ENCODE measurements at regions not wholly inside any gene's neighbourhood (a gene's known extent, or its start where the extent isn't known, plus 50 kb on each side); places are given as distances from the start of the nearest gene placed in this dataset.

DNA sequence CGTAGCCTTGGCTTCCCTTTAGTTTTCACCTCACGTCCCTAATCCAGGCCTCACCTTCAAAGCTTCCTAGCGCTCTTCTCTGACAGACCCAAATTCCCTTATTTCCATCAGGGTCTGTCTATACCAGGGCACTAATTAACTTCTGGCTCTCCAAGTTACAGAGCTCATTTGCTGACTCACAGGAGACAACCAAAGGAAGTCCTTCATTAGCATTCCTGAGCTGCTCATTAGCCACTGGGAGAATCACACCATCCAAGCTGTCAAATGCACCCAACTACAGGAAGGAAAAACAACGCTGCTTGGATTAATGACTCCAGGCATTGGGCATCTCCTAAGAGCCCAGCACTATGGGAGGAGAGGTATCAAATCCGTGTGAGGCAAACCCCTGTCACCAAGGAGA is 109.8 kb upstream of the ALK start (continued):
- TF ChIP-seq, protein P1, sequence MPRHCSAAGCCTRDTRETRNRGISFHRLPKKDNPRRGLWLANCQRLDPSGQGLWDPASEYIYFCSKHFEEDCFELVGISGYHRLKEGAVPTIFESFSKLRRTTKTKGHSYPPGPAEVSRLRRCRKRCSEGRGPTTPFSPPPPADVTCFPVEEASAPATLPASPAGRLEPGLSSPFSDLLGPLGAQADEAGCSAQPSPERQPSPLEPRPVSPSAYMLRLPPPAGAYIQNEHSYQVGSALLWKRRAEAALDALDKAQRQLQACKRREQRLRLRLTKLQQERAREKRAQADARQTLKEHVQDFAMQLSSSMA (CRISPR knock-in tag; IDR thresholded peaks at IDR 0.05): no peak
- no peak for TF ChIP-seq CENPT (CRISPR knock-in tag; IDR thresholded peaks at IDR 0.05; ENCODE audit: low read depth)
- TF ChIP-seq ZNF746 (CRISPR knock-in tag; IDR thresholded peaks at IDR 0.05): no peak
- no peak for TF ChIP-seq TBX2 (CRISPR knock-in tag; IDR thresholded peaks at IDR 0.05; ENCODE audit: borderline replicate concordance)

DNA sequence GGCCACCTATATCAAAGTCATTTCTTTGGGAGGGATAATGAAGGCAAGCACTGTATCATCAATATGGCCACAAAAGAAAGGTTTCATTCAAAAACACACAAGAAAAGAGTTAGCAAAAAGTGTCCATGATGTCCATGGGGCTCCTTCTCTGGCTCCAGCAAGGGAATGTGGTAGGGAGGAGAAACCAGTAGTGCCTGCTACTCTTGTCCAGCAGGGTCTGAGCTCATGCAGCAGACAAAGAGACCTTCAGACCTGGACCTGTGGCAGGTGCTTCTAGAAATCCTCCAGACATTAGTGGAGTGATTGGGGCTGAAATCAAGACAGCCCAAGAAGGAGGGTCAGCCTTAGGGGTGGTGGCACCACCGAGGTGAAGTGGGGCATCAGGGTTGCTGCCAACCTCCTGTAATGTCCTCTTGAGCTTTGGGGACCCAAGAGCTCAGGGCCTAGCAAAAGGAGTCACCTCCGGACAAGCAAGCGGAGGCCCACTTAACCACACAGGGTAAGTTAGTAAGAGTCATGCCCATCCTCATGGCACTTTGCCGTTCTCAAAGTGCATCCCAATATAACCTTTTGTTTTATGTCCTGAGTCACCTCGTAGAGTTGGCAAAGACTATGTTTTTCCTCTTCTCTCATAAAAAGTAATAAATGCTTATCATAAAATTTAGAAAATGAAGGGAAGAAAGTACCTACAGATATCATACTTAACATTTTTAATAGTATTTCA is 112.6 kb upstream of the YPEL5 start:
- Histone ChIP-seq H3K79me2 (ENCODE audit: insufficient read depth, low read length) (no peaks in the 10 kb centered on the region), H2AFZ (ENCODE audit: low read length) (no peak overlapping the region), H3K9me3 (ENCODE audit: low read length) (no peaks in the 10 kb centered on the region), H3K27ac (ENCODE audit: extremely low read length, insufficient read depth, low read length) (no peak overlapping the region), H3K4me2 (ENCODE audit: low read depth, low read length) (no peak overlapping the region), H4K20me1 (ENCODE audit: insufficient read depth, low read length) (no peaks in the 10 kb centered on the region), H3K36me3 (replicated peaks in 1 of 2; ENCODE audit: control insufficient read depth in 1 of 2, insufficient read depth in 2 of 2, low read length in 2 of 2) (no peaks in the 10 kb centered on the region), H3K4me3 (replicated peaks in 1 of 3; ENCODE audit: insufficient read depth in 1 of 3, low read depth in 2 of 3, low read length in 3 of 3) (no peak overlapping the region), H3K9ac (ENCODE audit: insufficient read depth, low read depth, low read length) (no peak overlapping the region), H3K27me3 (ENCODE audit: control insufficient read depth in 1 of 2, insufficient read depth in 2 of 2, low read length in 2 of 2) (peaks cover 0 to 11% of the 10 kb centered on the region in 2 experiments; a peak in 1 of 5 replicates), H3K4me1 (ENCODE audit: insufficient read depth, low read length) (no peaks in the 10 kb centered on the region)
- WGBS (ENCODE audit: low lambda C conversion rate): 32% methylated on average over 5 of the region's 5 CpGs
- no TSS peak for BruUV-seq (replicated peaks)
- no peak for DNase-seq (ENCODE audit: low spot score)
- no peak for FAIRE-seq
- POLR2A ChIA-PET: no interaction called here
- ATAC-seq: no peak; the same call in 2 of the 3 replicates
- in situ Hi-C loops (cut with HindIII; ENCODE audit: extremely low pct_ligation_motif_present, low pct_unique_long_range_greater_than_20kb): no loop called here
- intact Hi-C loops (cut with micrococcal nuclease; ENCODE audit: unreplicated experiment): no loop called here
- CTCF ChIA-PET (ENCODE audit: low intra/inter-chr PET ratio, low total read pairs): no interaction called here
- TF ChIP-seq, protein P2, sequence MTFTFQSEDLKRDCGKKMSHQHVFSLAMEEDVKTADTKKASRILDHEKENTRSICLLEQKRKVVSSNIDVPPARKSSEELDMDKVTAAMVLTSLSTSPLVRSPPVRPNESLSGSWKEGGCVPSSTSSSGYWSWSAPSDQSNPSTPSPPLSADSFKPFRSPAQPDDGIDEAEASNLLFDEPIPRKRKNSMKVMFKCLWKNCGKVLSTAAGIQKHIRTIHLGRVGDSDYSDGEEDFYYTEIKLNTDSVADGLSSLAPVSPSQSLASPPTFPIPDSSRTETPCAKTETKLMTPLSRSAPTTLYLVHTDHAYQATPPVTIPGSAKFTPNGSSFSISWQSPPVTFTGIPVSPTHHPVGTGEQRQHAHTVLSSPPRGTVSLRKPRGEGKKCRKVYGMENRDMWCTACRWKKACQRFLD (CRISPR knock-in tag; IDR thresholded peaks at IDR 0.05; ENCODE audit: borderline replicate concordance): no peak
- TF ChIP-seq NRL (CRISPR knock-in tag; IDR thresholded peaks at IDR 0.05; ENCODE audit: borderline replicate concordance) (no peak), CBFB (CRISPR knock-in tag; IDR thresholded peaks at IDR 0.05) (no peak), ZNF724P (CRISPR knock-in tag; IDR thresholded peaks at IDR 0.05; ENCODE audit: borderline replicate concordance) (no peak), RNF2 (conservative IDR thresholded peaks at IDR 0.05; ENCODE audit: low read depth) (no peak), IRX3 (CRISPR knock-in tag; IDR thresholded peaks at IDR 0.05; ENCODE audit: borderline replicate concordance, low read depth) (no peak), DMAP1 (CRISPR knock-in tag; IDR thresholded peaks at IDR 0.05) (no peak), ZNF275 (CRISPR knock-in tag; IDR thresholded peaks at IDR 0.05; ENCODE audit: borderline replicate concordance) (no peak), ZFP37 (CRISPR knock-in tag; IDR thresholded peaks at IDR 0.05; ENCODE audit: borderline replicate concordance) (no peak), ZNF101 (CRISPR knock-in tag; IDR thresholded peaks at IDR 0.05; ENCODE audit: borderline replicate concordance, low read depth) (no peak), ZNF20 (CRISPR knock-in tag; IDR thresholded peaks at IDR 0.05) (no peak), NR2F1 (CRISPR knock-in tag; IDR thresholded peaks at IDR 0.05) (no peak), KLF11 (CRISPR knock-in tag; IDR thresholded peaks at IDR 0.05) (no peak), SCMH1 (CRISPR knock-in tag; IDR thresholded peaks at IDR 0.05; ENCODE audit: borderline replicate concordance) (no peak), ZMAT3 (CRISPR knock-in tag; conservative IDR thresholded peaks at IDR 0.05) (no peak)

All from HepG2 (cell line).